Loucy (cell line): ENCODE measurements at regions not wholly inside any gene's neighbourhood (a gene's known extent, or its start where the extent isn't known, plus 50 kb on each side); places are given as distances from the start of the nearest gene placed in this dataset.

Experiments used
- H2AFZ ChIP-seq: fragments of 200-600 bp; sonication (generic); 2 replicates; pipeline ENCODE4 v1.6.0; 2016; ENCODE audit warnings: antibody characterized with exemption, mild to moderate bottlenecking, low read length, moderate library complexity
- H3F3A ChIP-seq: fragments of 200-600 bp; 2 replicates; pipeline ENCODE4 v1.6.0; 2016; ENCODE audit warnings: antibody characterized with exemption, low read depth, mild to moderate bottlenecking
- H3K27me3 ChIP-seq: fragments of 200-600 bp; sonication (generic); 2 replicates; pipeline ENCODE4 v1.6.1; 2014; ENCODE audit warnings: low read length, mild to moderate bottlenecking; ENCODE audit not compliant: insufficient read depth, poor library complexity, severe bottlenecking
- H3K36me3 ChIP-seq: fragments of 200-600 bp; sonication (generic); 2 replicates; pipeline ENCODE4 v1.6.1; 2016; ENCODE audit warnings: low read length; ENCODE audit not compliant: insufficient read depth
- H3K4me1 ChIP-seq: fragments of 200-600 bp; sonication (generic); 2 replicates; pipeline ENCODE4 v1.5.1; 2014; ENCODE audit warnings: low read length, mild to moderate bottlenecking; ENCODE audit not compliant: insufficient read depth, poor library complexity, severe bottlenecking
- H3K4me2 ChIP-seq: fragments of 200-600 bp; sonication (generic); 2 replicates; pipeline ENCODE4 v1.6.0; 2014; ENCODE audit warnings: antibody characterized with exemption, low read length, low read depth, mild to moderate bottlenecking; ENCODE audit not compliant: poor library complexity, severe bottlenecking
- H3K4me3 ChIP-seq: fragments of 200-600 bp; sonication (generic); 2 replicates; pipeline ENCODE4 v1.5.1; 2014; ENCODE audit warnings: low read length, mild to moderate bottlenecking, mixed read lengths; ENCODE audit not compliant: poor library complexity, severe bottlenecking
- H3K79me2 ChIP-seq: fragments of 200-600 bp; sonication (generic); 2 replicates; pipeline ENCODE4 v1.6.1; 2014; ENCODE audit warnings: low read length; ENCODE audit not compliant: insufficient read depth
- H3K9ac ChIP-seq: fragments of 200-600 bp; sonication (generic); 2 replicates; pipeline ENCODE4 v1.6.0; 2014; ENCODE audit warnings: mild to moderate bottlenecking, low read depth, low read length, moderate library complexity; ENCODE audit not compliant: poor library complexity, severe bottlenecking
- H3K9me2 ChIP-seq: fragments of 200-600 bp; sonication (generic); replicated peaks from 2 replicates; pipeline ENCODE4 v1.6.1; 2016; ENCODE audit warnings: low read depth, low read length, mixed read lengths
- H3K9me3 ChIP-seq: fragments of 200-600 bp; sonication (generic); 2 replicates; pipeline ENCODE4 v1.6.1; 2014; ENCODE audit warnings: mild to moderate bottlenecking, antibody characterized with exemption, low read length, low read depth; ENCODE audit not compliant: insufficient read depth
- H4K20me1 ChIP-seq: fragments of 200-600 bp; sonication (generic); 2 replicates; pipeline ENCODE4 v1.6.0; 2014; ENCODE audit warnings: antibody characterized with exemption, low read length, mild to moderate bottlenecking; ENCODE audit not compliant: insufficient read depth, poor library complexity, severe bottlenecking
- EZH2phosphoT487 ChIP-seq: fragments of 200-600 bp; IDR thresholded peaks from 2 replicates; pipeline ENCODE4 v1.6.1; 2018; ENCODE audit warnings: antibody characterized with exemption, mild to moderate bottlenecking, moderate library complexity, borderline replicate concordance
- TF ChIP-seq, protein P1 (sequence below): fragments of 200-600 bp; sonication (generic); conservative IDR thresholded peaks from 2 replicates; pipeline ENCODE4 v1.5.1; 2014; ENCODE audit warnings: mild to moderate bottlenecking, antibody characterized with exemption, low read length

DNA sequence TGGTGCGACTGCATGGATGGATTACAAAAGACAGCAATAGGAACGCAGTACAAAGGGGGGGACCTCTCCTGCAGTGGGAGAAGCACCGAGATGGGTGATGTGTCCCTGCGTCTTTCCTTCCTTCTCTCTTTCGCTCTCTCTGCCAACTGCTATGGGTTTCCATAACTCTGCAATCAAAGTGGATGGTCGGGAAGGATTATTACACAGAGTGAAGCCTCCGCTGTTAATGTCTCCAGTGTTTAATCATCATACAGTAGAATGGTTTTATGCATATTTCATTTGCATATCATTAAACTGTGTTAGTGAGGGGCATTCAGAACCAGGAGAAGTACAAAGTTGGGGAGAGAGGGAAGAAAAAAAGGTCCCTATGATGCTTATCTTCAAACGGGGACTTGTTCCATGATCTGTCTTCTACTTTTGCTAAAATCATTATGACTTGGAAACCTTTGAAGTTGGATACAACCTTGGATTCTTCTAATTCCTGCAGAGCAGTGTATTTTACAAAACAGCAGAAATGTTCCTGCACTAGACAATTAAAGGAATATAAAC, 255.9 kb upstream of the PMFBP1 start:
- no peaks in the 10 kb centered on the region for H3K9me3 ChIP-seq
- no peaks in the 10 kb centered on the region for H3K79me2 ChIP-seq
- H3K4me2 ChIP-seq: no peak overlapping the region
- H3K4me1 ChIP-seq: no peaks in the 10 kb centered on the region
- no peaks in the 10 kb centered on the region for H3K27me3 ChIP-seq
- no peak overlapping the region for H3K4me3 ChIP-seq
- no peaks in the 10 kb centered on the region for H4K20me1 ChIP-seq
- no peak for TF ChIP-seq EZH2phosphoT487
- TF ChIP-seq, protein P1, sequence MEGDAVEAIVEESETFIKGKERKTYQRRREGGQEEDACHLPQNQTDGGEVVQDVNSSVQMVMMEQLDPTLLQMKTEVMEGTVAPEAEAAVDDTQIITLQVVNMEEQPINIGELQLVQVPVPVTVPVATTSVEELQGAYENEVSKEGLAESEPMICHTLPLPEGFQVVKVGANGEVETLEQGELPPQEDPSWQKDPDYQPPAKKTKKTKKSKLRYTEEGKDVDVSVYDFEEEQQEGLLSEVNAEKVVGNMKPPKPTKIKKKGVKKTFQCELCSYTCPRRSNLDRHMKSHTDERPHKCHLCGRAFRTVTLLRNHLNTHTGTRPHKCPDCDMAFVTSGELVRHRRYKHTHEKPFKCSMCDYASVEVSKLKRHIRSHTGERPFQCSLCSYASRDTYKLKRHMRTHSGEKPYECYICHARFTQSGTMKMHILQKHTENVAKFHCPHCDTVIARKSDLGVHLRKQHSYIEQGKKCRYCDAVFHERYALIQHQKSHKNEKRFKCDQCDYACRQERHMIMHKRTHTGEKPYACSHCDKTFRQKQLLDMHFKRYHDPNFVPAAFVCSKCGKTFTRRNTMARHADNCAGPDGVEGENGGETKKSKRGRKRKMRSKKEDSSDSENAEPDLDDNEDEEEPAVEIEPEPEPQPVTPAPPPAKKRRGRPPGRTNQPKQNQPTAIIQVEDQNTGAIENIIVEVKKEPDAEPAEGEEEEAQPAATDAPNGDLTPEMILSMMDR: no peak
- no peak overlapping the region for H3K9ac ChIP-seq
- H2AFZ ChIP-seq: no peak overlapping the region
- H3K36me3 ChIP-seq: no peaks in the 10 kb centered on the region
- H3K9me2 ChIP-seq: no peaks in the 10 kb centered on the region
- H3F3A ChIP-seq: no peaks in the 10 kb centered on the region

DNA sequence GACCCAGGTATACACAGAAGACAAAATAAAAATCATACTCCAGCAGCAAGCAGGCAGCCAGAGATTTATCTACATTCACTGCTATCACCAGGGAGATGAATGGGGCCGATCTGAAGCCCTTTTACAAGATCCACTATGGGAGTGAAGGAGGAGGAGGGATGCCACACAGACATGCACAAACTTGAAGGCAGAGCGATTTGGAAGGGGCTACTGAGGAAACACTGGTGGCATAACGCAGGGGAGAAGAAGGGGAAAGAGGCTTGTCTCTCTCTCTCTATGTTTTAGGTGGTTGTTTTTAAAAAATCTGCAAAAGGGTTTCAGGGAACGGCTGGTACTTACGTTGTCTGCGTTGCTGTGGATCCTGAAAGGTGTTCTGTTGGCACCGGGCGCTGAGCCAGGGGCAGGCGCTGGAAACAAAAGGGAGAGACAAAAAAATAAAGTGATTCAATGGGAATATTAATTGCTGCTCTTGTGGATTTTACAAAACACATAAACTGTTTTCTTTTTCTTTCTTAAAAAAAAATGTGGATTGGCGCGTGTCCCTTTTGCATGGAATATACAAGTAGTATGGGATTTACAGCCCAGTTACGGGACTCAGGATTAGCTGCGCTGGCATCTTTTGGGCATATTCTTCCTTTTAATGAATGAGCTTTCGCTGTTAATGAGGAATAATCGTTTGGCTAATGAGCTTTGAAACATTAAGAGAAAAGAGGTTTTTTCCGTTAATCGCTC, 255.3 kb upstream of the PMFBP1 start:
- Histone ChIP-seq H3K27me3 (no peaks in the 10 kb centered on the region), H3K36me3 (no peaks in the 10 kb centered on the region; the same call in 1 of the 2 replicates), H3F3A (no peaks in the 10 kb centered on the region), H2AFZ (no peak overlapping the region), H3K79me2 (no peaks in the 10 kb centered on the region), H3K4me3 (no peak overlapping the region), H3K4me2 (no peak overlapping the region), H3K9ac (no peak overlapping the region), H3K9me2 (no peaks in the 10 kb centered on the region), H3K9me3 (no peaks in the 10 kb centered on the region), H3K4me1 (no peaks in the 10 kb centered on the region), H4K20me1 (no peaks in the 10 kb centered on the region)
- TF ChIP-seq EZH2phosphoT487: no peak
- TF ChIP-seq, protein P1: no peak

DNA sequence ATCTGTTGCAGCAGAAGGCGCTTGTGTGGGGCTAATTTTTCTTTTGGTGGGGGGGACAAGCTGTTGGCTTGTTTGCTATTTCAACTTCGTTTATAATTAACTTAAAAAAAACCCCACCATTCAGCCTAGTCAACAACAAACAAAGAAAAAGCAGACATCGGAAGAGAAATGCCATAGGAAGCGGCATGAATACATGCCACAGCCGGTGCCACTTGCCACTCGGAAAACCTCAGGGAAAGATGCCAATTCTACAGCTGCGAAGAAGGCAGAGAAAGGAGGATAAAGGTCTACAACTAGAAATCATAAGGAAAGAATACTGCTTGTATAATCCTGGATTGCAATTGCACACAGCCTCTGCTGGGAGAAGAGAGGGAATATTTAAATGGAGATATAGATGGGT, 254.4 kb upstream of the PMFBP1 start:
- Histone ChIP-seq H3K27me3 (no peaks in the 10 kb centered on the region), H3K9me2 (no peaks in the 10 kb centered on the region), H4K20me1 (no peaks in the 10 kb centered on the region), H3K4me1 (no peaks in the 10 kb centered on the region), H3K9me3 (no peaks in the 10 kb centered on the region), H3K4me2 (no peak overlapping the region), H3K79me2 (no peaks in the 10 kb centered on the region), H3K9ac (no peak overlapping the region), H3K4me3 (no peak overlapping the region), H2AFZ (no peak overlapping the region), H3F3A (no peaks in the 10 kb centered on the region), H3K36me3 (no peaks in the 10 kb centered on the region; the same call in 1 of the 2 replicates)
- TF ChIP-seq EZH2phosphoT487: no peak
- TF ChIP-seq, protein P1: no peak
